Kidney epithelial cell (primary cell): ENCODE measurements at regions not wholly inside any gene's neighbourhood (a gene's known extent, or its start where the extent isn't known, plus 50 kb on each side); places are given as distances from the start of the nearest gene placed in this dataset.

Experiments used
- DNase-seq: peaks from one replicate; pipeline ENCODE4 v3.0.0-alpha.2; 2010; ENCODE audit warnings: low read depth
- H3K27me3 ChIP-seq: 2 replicates; pipeline ENCODE4 v1.6.0; 2011; ENCODE audit warnings: low read length; ENCODE audit not compliant: control insufficient read depth, insufficient read depth
- H3K36me3 ChIP-seq: 2 replicates; pipeline ENCODE4 v1.5.1; 2011; ENCODE audit warnings: low read length; ENCODE audit not compliant: control insufficient read depth, insufficient read depth
- H3K4me3 ChIP-seq: 2 replicates; pipeline ENCODE4 v1.5.1; 2011; ENCODE audit warnings: low read depth, mild to moderate bottlenecking, control low read depth, low read length
- CTCF ChIP-seq: IDR thresholded peaks from 2 replicates; pipeline ENCODE4 v1.5.1; 2011; ENCODE audit warnings: mild to moderate bottlenecking, moderate library complexity, low read length, control low read depth, inconsistent platforms; ENCODE audit not compliant: insufficient read depth, poor library complexity, severe bottlenecking

- H3K4me3 ChIP-seq = no peak overlapping the region
- no peak for DNase-seq
- no peaks in the 10 kb centered on the region for H3K36me3 ChIP-seq
- H3K27me3 ChIP-seq = no peaks in the 10 kb centered on the region
- no peak for TF ChIP-seq CTCF
Measured at GRCh38 chr3:118495206-118495605, 539.4 kb downstream of the IGSF11 start.

GRCh38 chr3:118497274-118497673, 537.4 kb downstream of the IGSF11 start:
- Histone ChIP-seq H3K27me3 (no peaks in the 10 kb centered on the region), H3K36me3 (no peaks in the 10 kb centered on the region), H3K4me3 (no peak overlapping the region)
- no peak for TF ChIP-seq CTCF
- DNase-seq = no peak

- Histone ChIP-seq H3K36me3 (no peaks in the 10 kb centered on the region), H3K27me3 (no peaks in the 10 kb centered on the region), H3K4me3 (no peak overlapping the region)
- no peak for TF ChIP-seq CTCF
- DNase-seq = no peak
Measured at GRCh38 chr3:118501152-118501551, 533.5 kb downstream of the IGSF11 start.

GRCh38 chr3:118504906-118505305, 529.7 kb downstream of the IGSF11 start:
- DNase-seq = no peak
- Histone ChIP-seq H3K27me3 (no peaks in the 10 kb centered on the region), H3K36me3 (no peaks in the 10 kb centered on the region), H3K4me3 (no peak overlapping the region)
- TF ChIP-seq CTCF = no peak

- Histone ChIP-seq H3K36me3 (no peaks in the 10 kb centered on the region), H3K27me3 (no peaks in the 10 kb centered on the region), H3K4me3 (no peak overlapping the region)
- DNase-seq = no peak
- no peak for TF ChIP-seq CTCF
Measured at GRCh38 chr3:118505784-118506183, 528.9 kb downstream of the IGSF11 start.

GRCh38 chr3:118511402-118511801, 523.2 kb downstream of the IGSF11 start:
- H3K4me3 ChIP-seq = no peak overlapping the region
- no peaks in the 10 kb centered on the region for H3K36me3 ChIP-seq
- no peaks in the 10 kb centered on the region for H3K27me3 ChIP-seq
- no peak for TF ChIP-seq CTCF
- DNase-seq = no peak
